PC-9 (cell line): ENCODE measurements at regions not wholly inside any gene's neighbourhood (a gene's known extent, or its start where the extent isn't known, plus 50 kb on each side); places are given as distances from the start of the nearest gene placed in this dataset.

Experiments
- EZH2 ChIP-seq: fragments of 200-600 bp; sonication (generic); IDR thresholded peaks from 2 replicates; pipeline ENCODE4 v1.8.0; 2017; ENCODE audit warnings: antibody characterized with exemption, low read depth
- TF ChIP-seq, protein P1 (sequence below): fragments of 200-600 bp; sonication (generic); conservative IDR thresholded peaks from 2 replicates; pipeline ENCODE4 v1.6.1; 2017; ENCODE audit warnings: mixed run types, antibody characterized with exemption, mild to moderate bottlenecking, moderate library complexity

DNA sequence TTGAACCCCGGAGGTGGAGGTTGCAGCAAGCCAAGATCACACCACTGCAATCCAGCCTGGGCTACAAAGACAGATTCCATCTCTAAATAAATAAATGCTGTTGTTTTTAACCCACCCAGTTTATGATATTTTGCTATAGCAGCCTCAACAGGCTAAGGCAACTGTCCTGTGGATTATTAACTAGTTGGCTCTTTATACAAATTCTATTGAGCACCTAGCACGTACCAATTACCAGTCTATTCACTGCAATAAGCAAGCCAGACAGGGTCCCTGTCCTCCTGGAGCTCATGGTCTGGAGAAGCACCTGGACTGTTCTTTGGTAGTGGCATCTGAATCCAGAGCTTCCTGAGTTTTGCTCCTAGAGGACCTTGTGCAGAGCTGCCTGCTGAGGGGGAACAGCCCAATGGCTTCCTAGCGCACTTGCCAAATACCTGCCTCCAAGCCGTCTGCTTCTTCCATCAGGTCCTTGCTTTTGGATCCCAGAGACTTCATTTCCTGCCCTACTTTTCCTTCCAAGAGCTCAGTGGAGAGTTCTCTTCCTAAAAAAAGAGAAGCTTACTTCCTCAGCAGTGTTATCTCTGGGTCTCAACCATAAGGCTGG lies 49.9 kb upstream of the MICAL2 start:
- TF ChIP-seq, protein P1, sequence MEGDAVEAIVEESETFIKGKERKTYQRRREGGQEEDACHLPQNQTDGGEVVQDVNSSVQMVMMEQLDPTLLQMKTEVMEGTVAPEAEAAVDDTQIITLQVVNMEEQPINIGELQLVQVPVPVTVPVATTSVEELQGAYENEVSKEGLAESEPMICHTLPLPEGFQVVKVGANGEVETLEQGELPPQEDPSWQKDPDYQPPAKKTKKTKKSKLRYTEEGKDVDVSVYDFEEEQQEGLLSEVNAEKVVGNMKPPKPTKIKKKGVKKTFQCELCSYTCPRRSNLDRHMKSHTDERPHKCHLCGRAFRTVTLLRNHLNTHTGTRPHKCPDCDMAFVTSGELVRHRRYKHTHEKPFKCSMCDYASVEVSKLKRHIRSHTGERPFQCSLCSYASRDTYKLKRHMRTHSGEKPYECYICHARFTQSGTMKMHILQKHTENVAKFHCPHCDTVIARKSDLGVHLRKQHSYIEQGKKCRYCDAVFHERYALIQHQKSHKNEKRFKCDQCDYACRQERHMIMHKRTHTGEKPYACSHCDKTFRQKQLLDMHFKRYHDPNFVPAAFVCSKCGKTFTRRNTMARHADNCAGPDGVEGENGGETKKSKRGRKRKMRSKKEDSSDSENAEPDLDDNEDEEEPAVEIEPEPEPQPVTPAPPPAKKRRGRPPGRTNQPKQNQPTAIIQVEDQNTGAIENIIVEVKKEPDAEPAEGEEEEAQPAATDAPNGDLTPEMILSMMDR, result no peak
- no peak for TF ChIP-seq EZH2
